ENCODE measurements at regions not wholly inside any gene's neighbourhood (a gene's known extent, or its start where the extent isn't known, plus 50 kb on each side); places are given as distances from the start of the nearest gene placed in this dataset.

GRCh38 chr9:31372799-31373587 is 1011.5 kb upstream of the ACO1 start:
- TF ChIP-seq POLR2A (IDR thresholded peaks at IDR 0.05; ENCODE audit: low read depth, low read length) = no peak
- TF ChIP-seq FOS (IDR thresholded peaks at IDR 0.05; ENCODE audit: low read depth, low read length) = no peak
